ENCODE measurements at regions not wholly inside any gene's neighbourhood (a gene's known extent, or its start where the extent isn't known, plus 50 kb on each side); places are given as distances from the start of the nearest gene placed in this dataset.

GRCh38 chr19:27750391-27751043, 1462.4 kb downstream of the UQCRFS1 start:
- H3K27ac ChIP-seq (replicated peaks), result no peak overlapping the region
- TF ChIP-seq CTCF (IDR thresholded peaks at IDR 0.05; ENCODE audit: borderline replicate concordance), result no peak
- intact Hi-C loops (cut with micrococcal nuclease), result no loop called here
- no peaks in the 10 kb centered on the region for H3K36me3 ChIP-seq
- DNase-seq, result no peak
- no peaks in the 10 kb centered on the region for H3K9me3 ChIP-seq (replicated peaks)
- H3K27me3 ChIP-seq (ENCODE audit: low read depth), result no peaks in the 10 kb centered on the region
- H3K4me3 ChIP-seq, result no peak overlapping the region
- H3K4me1 ChIP-seq, result peaks cover 21% of the 10 kb centered on the region

GRCh38 chr19:27748551-27749152, 1464.3 kb downstream of the UQCRFS1 start:
- DNase-seq, result no peak
- Histone ChIP-seq H3K27ac (replicated peaks) (no peak overlapping the region), H3K27me3 (ENCODE audit: low read depth) (no peaks in the 10 kb centered on the region), H3K4me1 (peaks cover 30% of the 10 kb centered on the region), H3K4me3 (no peak overlapping the region), H3K36me3 (peaks cover 4% of the 10 kb centered on the region), H3K9me3 (replicated peaks) (no peaks in the 10 kb centered on the region)
- no peak for TF ChIP-seq CTCF (IDR thresholded peaks at IDR 0.05; ENCODE audit: borderline replicate concordance)
- intact Hi-C loops (cut with micrococcal nuclease), result no loop called here

- peaks cover 30% of the 10 kb centered on the region for H3K4me1 ChIP-seq
- intact Hi-C loops (cut with micrococcal nuclease), result no loop called here
- DNase-seq, result peak; percentile 46
- no peak overlapping the region for H3K27ac ChIP-seq (replicated peaks)
- peak overlapping the region; percentile 45 for H3K4me3 ChIP-seq
- no peaks in the 10 kb centered on the region for H3K9me3 ChIP-seq (replicated peaks)
- H3K36me3 ChIP-seq, result peaks cover 12% of the 10 kb centered on the region
- TF ChIP-seq CTCF (IDR thresholded peaks at IDR 0.05; ENCODE audit: borderline replicate concordance), result peak; percentile 63
- no peaks in the 10 kb centered on the region for H3K27me3 ChIP-seq (ENCODE audit: low read depth)
These were observed 1466.1 kb downstream of the UQCRFS1 start for GRCh38 chr19:27746691-27747380.

- no peak for TF ChIP-seq CTCF (IDR thresholded peaks at IDR 0.05; ENCODE audit: borderline replicate concordance)
- Histone ChIP-seq H3K9me3 (replicated peaks) (no peaks in the 10 kb centered on the region), H3K27me3 (ENCODE audit: low read depth) (no peaks in the 10 kb centered on the region), H3K4me1 (peaks cover 30% of the 10 kb centered on the region), H3K27ac (replicated peaks) (no peak overlapping the region), H3K36me3 (peaks cover 12% of the 10 kb centered on the region), H3K4me3 (no peak overlapping the region)
- DNase-seq, result no peak
- intact Hi-C loops (cut with micrococcal nuclease), result no loop called here
These were observed 1466.9 kb downstream of the UQCRFS1 start for GRCh38 chr19:27745978-27746542.

GRCh38 chr19:27744926-27745768, 1467.8 kb downstream of the UQCRFS1 start:
- no peak for DNase-seq
- Histone ChIP-seq H3K4me3 (no peak overlapping the region), H3K4me1 (peaks cover 30% of the 10 kb centered on the region), H3K36me3 (peaks cover 12% of the 10 kb centered on the region), H3K9me3 (replicated peaks) (no peaks in the 10 kb centered on the region), H3K27ac (replicated peaks) (no peak overlapping the region), H3K27me3 (ENCODE audit: low read depth) (no peaks in the 10 kb centered on the region)
- intact Hi-C loops (cut with micrococcal nuclease), result no loop called here
- no peak for TF ChIP-seq CTCF (IDR thresholded peaks at IDR 0.05; ENCODE audit: borderline replicate concordance)

Measured in left ventricle myocardium inferior (tissue), 1 donor.